Mesothelial cell of epicardium (in vitro differentiated cells): ENCODE measurements at regions not wholly inside any gene's neighbourhood (a gene's known extent, or its start where the extent isn't known, plus 50 kb on each side); places are given as distances from the start of the nearest gene placed in this dataset.

ENCODE experiments used
- DNase-seq, 2 experiments: peaks; one replicate each; pipeline ENCODE4 v3.0.0; 2021; ENCODE audit warnings: low spot score in 2 of 2; ENCODE audit not compliant: unreplicated experiment in 2 of 2
- H3K27ac Mint-ChIP-seq: 2 replicates; pipeline ENCODE4 v1.8.0; 2021; ENCODE audit warnings: mixed read lengths
- H3K27me3 Mint-ChIP-seq: 2 replicates; pipeline ENCODE4 v1.8.0; 2021; ENCODE audit warnings: low read depth, mixed read lengths
- H3K36me3 Mint-ChIP-seq: 2 replicates; pipeline ENCODE4 v1.8.0; 2021; ENCODE audit warnings: mixed read lengths
- H3K4me1 Mint-ChIP-seq: 2 replicates; pipeline ENCODE4 v1.8.0; 2021; ENCODE audit warnings: mixed read lengths
- H3K4me3 Mint-ChIP-seq: 2 replicates; pipeline ENCODE4 v1.8.0; 2021; ENCODE audit warnings: mild to moderate bottlenecking, moderate library complexity, mixed read lengths
- H3K9me3 Mint-ChIP-seq: 2 replicates; pipeline ENCODE4 v1.8.0; 2021; ENCODE audit warnings: mixed read lengths
- CTCF ChIP-seq: fragments of 200-600 bp; sonication (generic); IDR thresholded peaks from one replicate; pipeline ENCODE4 v1.5.0; 2021; ENCODE audit warnings: antibody characterized with exemption; ENCODE audit not compliant: unreplicated experiment

- Mint-ChIP-seq H3K4me3 (no peak overlapping the region), H3K36me3 (peaks cover 2% of the 10 kb centered on the region), H3K27ac (no peak overlapping the region), H3K9me3 (peaks cover 12% of the 10 kb centered on the region), H3K27me3 (peaks cover 47% of the 10 kb centered on the region), H3K4me1 (peaks cover 16% of the 10 kb centered on the region)
- no peak for TF ChIP-seq CTCF
- no peak for DNase-seq
Observed at GRCh38 chr10:44520651-44521050, 135.8 kb upstream of the CXCL12 start.

- Mint-ChIP-seq H3K4me1 (peaks cover 8% of the 10 kb centered on the region), H3K9me3 (peaks cover 30% of the 10 kb centered on the region), H3K4me3 (no peak overlapping the region), H3K27me3 (peaks cover 6% of the 10 kb centered on the region), H3K27ac (no peak overlapping the region), H3K36me3 (no peaks in the 10 kb centered on the region)
- no peak for DNase-seq
- no peak for TF ChIP-seq CTCF
Observed at GRCh38 chr10:44539178-44539577, 154.3 kb upstream of the CXCL12 start.

GRCh38 chr10:44552726-44553125, 167.8 kb upstream of the CXCL12 start:
- H3K4me1 Mint-ChIP-seq, result no peaks in the 10 kb centered on the region
- H3K9me3 Mint-ChIP-seq, result peaks cover 25% of the 10 kb centered on the region
- TF ChIP-seq CTCF, result no peak
- no peak overlapping the region for H3K27ac Mint-ChIP-seq
- no peaks in the 10 kb centered on the region for H3K36me3 Mint-ChIP-seq
- DNase-seq, result no peak
- no peak overlapping the region for H3K4me3 Mint-ChIP-seq
- peaks cover 23% of the 10 kb centered on the region for H3K27me3 Mint-ChIP-seq

- Mint-ChIP-seq H3K4me1 (no peaks in the 10 kb centered on the region), H3K27ac (no peak overlapping the region), H3K27me3 (peaks cover 40% of the 10 kb centered on the region), H3K4me3 (no peak overlapping the region), H3K9me3 (no peaks in the 10 kb centered on the region), H3K36me3 (no peaks in the 10 kb centered on the region)
- no peak for DNase-seq
- TF ChIP-seq CTCF, result no peak
Observed at GRCh38 chr10:44557596-44558191, 172.8 kb upstream of the CXCL12 start.

- Mint-ChIP-seq H3K27ac (no peak overlapping the region), H3K4me1 (no peaks in the 10 kb centered on the region), H3K9me3 (no peaks in the 10 kb centered on the region), H3K36me3 (no peaks in the 10 kb centered on the region), H3K27me3 (peaks cover 45% of the 10 kb centered on the region), H3K4me3 (no peak overlapping the region)
- TF ChIP-seq CTCF, result no peak
- no peak for DNase-seq
Observed at GRCh38 chr10:44558521-44558920, 173.6 kb upstream of the CXCL12 start.

GRCh38 chr10:44564361-44564760, 179.5 kb upstream of the CXCL12 start:
- Mint-ChIP-seq H3K4me3 (no peak overlapping the region), H3K4me1 (no peaks in the 10 kb centered on the region), H3K36me3 (no peaks in the 10 kb centered on the region), H3K9me3 (no peaks in the 10 kb centered on the region), H3K27me3 (peaks cover 35% of the 10 kb centered on the region), H3K27ac (no peak overlapping the region)
- no peak for TF ChIP-seq CTCF
- DNase-seq, result no peak
